ENCODE measurements at regions not wholly inside any gene's neighbourhood (a gene's known extent, or its start where the extent isn't known, plus 50 kb on each side); places are given as distances from the start of the nearest gene placed in this dataset.

GRCh38 chr4:92182736-92183407 lies 120.9 kb upstream of the GRID2 start:
- H3K9ac ChIP-seq (ENCODE audit: low read length in 5 of 5) = no peak overlapping the region
- no peak overlapping the region for H3K4me3 ChIP-seq (ENCODE audit: low read depth in 1 of 5, low read length in 5 of 5)
- no peaks in the 10 kb centered on the region for H3K27me3 ChIP-seq (ENCODE audit: control insufficient read depth in 5 of 5, insufficient read depth in 4 of 5, low read length in 5 of 5)
- no peak overlapping the region for H3K27ac ChIP-seq (ENCODE audit: low read depth, low read length)
- peaks cover 0 to 10% (median 0%) of the 10 kb centered on the region in 5 donors for H3K9me3 ChIP-seq (ENCODE audit: control insufficient read depth in 5 of 5, low read length in 5 of 5)
- no peaks in the 10 kb centered on the region for H3K36me3 ChIP-seq (ENCODE audit: control insufficient read depth in 5 of 5, insufficient read depth in 5 of 5, low read length in 5 of 5)
- H3K4me1 ChIP-seq (ENCODE audit: control insufficient read depth in 5 of 5, insufficient read depth in 5 of 5, low read length in 5 of 5) = no peaks in the 10 kb centered on the region

DNA sequence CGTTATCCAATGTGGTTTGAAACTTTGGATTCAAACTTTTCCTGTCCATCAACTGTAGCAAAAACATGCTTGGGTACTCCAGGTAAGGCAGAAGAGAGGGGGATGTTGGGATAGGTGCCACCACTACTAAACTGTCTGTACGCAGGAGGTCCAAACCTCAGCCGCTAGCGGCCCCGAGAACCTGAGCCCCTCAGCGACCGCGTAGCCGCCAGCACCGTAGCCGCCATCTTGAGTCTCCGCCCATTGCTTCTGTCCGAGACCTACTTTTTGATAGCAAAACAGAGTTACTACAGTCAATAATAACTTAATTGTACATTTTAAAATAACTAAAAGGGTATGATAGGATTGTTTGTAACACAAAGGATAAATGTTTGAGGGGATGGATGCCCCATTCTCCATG lies 119.9 kb upstream of the GRID2 start:
- Histone ChIP-seq H3K27ac (ENCODE audit: low read depth, low read length) (no peak overlapping the region), H3K9me3 (ENCODE audit: control insufficient read depth in 5 of 5, low read length in 5 of 5) (peaks cover 0 to 10% (median 0%) of the 10 kb centered on the region in 5 donors), H3K4me3 (ENCODE audit: low read depth in 1 of 5, low read length in 5 of 5) (no peak overlapping the region), H3K27me3 (ENCODE audit: control insufficient read depth in 5 of 5, insufficient read depth in 4 of 5, low read length in 5 of 5) (no peaks in the 10 kb centered on the region), H3K36me3 (ENCODE audit: control insufficient read depth in 5 of 5, insufficient read depth in 5 of 5, low read length in 5 of 5) (no peaks in the 10 kb centered on the region), H3K4me1 (ENCODE audit: control insufficient read depth in 5 of 5, insufficient read depth in 5 of 5, low read length in 5 of 5) (no peaks in the 10 kb centered on the region), H3K9ac (ENCODE audit: low read length in 5 of 5) (no peak overlapping the region)

GRCh38 chr4:92184566-92184965 lies 119.2 kb upstream of the GRID2 start:
- H3K4me3 ChIP-seq (ENCODE audit: low read depth in 1 of 5, low read length in 5 of 5) = no peak overlapping the region
- no peaks in the 10 kb centered on the region for H3K4me1 ChIP-seq (ENCODE audit: control insufficient read depth in 5 of 5, insufficient read depth in 5 of 5, low read length in 5 of 5)
- no peak overlapping the region for H3K27ac ChIP-seq (ENCODE audit: low read depth, low read length)
- peaks cover 0 to 10% (median 0%) of the 10 kb centered on the region in 5 donors for H3K9me3 ChIP-seq (ENCODE audit: control insufficient read depth in 5 of 5, low read length in 5 of 5)
- no peaks in the 10 kb centered on the region for H3K36me3 ChIP-seq (ENCODE audit: control insufficient read depth in 5 of 5, insufficient read depth in 5 of 5, low read length in 5 of 5)
- no peak overlapping the region for H3K9ac ChIP-seq (ENCODE audit: low read length in 5 of 5)
- no peaks in the 10 kb centered on the region for H3K27me3 ChIP-seq (ENCODE audit: control insufficient read depth in 5 of 5, insufficient read depth in 4 of 5, low read length in 5 of 5)

DNA sequence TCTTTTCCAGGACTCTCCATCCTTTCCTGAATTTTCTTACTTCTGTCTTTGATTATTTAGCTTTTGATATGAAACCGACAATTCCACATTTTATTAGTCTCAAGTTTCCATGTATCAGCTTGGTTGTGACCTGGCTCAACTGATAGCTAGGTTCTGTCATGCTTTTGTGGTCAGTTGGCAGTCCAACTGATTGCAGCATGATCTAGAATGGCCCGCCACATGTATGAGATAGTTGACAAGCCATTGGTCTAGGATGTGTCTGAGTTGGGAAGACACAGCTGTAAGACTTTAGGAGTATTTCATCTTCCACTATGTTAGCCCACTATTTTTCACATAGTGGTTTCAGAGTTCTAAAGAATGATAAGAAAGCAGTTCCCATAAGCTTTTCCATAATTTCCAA lies 117.5 kb upstream of the GRID2 start:
- Histone ChIP-seq H3K4me3 (ENCODE audit: low read depth in 1 of 5, low read length in 5 of 5) (no peak overlapping the region), H3K9me3 (ENCODE audit: control insufficient read depth in 5 of 5, low read length in 5 of 5) (peaks cover 0 to 10% (median 0%) of the 10 kb centered on the region in 5 donors), H3K27ac (ENCODE audit: low read depth, low read length) (no peak overlapping the region), H3K9ac (ENCODE audit: low read length in 5 of 5) (no peak overlapping the region), H3K4me1 (ENCODE audit: control insufficient read depth in 5 of 5, insufficient read depth in 5 of 5, low read length in 5 of 5) (no peaks in the 10 kb centered on the region), H3K27me3 (ENCODE audit: control insufficient read depth in 5 of 5, insufficient read depth in 4 of 5, low read length in 5 of 5) (no peaks in the 10 kb centered on the region), H3K36me3 (ENCODE audit: control insufficient read depth in 5 of 5, insufficient read depth in 5 of 5, low read length in 5 of 5) (no peaks in the 10 kb centered on the region)

DNA sequence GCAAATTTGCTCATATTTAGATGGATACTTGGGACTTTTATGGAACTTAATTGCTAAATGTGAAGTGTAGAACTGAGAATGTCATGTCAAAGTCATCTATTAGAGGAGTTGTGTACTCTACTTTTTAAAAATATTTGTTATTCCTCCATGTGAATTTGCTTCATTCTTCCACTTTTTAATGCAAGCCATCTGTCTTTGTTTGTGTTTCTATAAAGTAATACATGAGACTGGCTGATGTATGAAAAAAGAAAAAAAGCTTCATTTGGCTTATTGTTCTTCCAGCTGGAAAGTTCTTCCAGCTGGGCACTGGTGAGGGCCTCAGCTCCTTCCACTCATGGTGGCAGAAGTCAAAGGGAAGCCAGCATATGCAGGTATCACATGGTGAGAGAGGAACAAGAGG lies 114.6 kb upstream of the GRID2 start:
- Histone ChIP-seq H3K27ac (ENCODE audit: low read depth, low read length) (no peak overlapping the region), H3K4me3 (ENCODE audit: low read depth in 1 of 5, low read length in 5 of 5) (no peak overlapping the region), H3K27me3 (ENCODE audit: control insufficient read depth in 5 of 5, insufficient read depth in 4 of 5, low read length in 5 of 5) (no peaks in the 10 kb centered on the region), H3K9ac (ENCODE audit: low read length in 5 of 5) (no peak overlapping the region), H3K36me3 (ENCODE audit: control insufficient read depth in 5 of 5, insufficient read depth in 5 of 5, low read length in 5 of 5) (no peaks in the 10 kb centered on the region), H3K9me3 (ENCODE audit: control insufficient read depth in 5 of 5, low read length in 5 of 5) (no peaks in the 10 kb centered on the region), H3K4me1 (ENCODE audit: control insufficient read depth in 5 of 5, insufficient read depth in 5 of 5, low read length in 5 of 5) (no peaks in the 10 kb centered on the region)

- H3K27me3 ChIP-seq (ENCODE audit: control insufficient read depth in 5 of 5, insufficient read depth in 4 of 5, low read length in 5 of 5) = no peaks in the 10 kb centered on the region
- H3K9ac ChIP-seq (ENCODE audit: low read length in 5 of 5) = no peak overlapping the region
- H3K36me3 ChIP-seq (ENCODE audit: control insufficient read depth in 5 of 5, insufficient read depth in 5 of 5, low read length in 5 of 5) = no peaks in the 10 kb centered on the region
- no peak overlapping the region for H3K27ac ChIP-seq (ENCODE audit: low read depth, low read length)
- no peaks in the 10 kb centered on the region for H3K4me1 ChIP-seq (ENCODE audit: control insufficient read depth in 5 of 5, insufficient read depth in 5 of 5, low read length in 5 of 5)
- no peak overlapping the region for H3K4me3 ChIP-seq (ENCODE audit: low read depth in 1 of 5, low read length in 5 of 5)
- H3K9me3 ChIP-seq (ENCODE audit: control insufficient read depth in 5 of 5, low read length in 5 of 5) = no peaks in the 10 kb centered on the region
These were observed 105.1 kb upstream of the GRID2 start for GRCh38 chr4:92198711-92199110.

GRCh38 chr4:92199135-92199534 lies 104.6 kb upstream of the GRID2 start:
- Histone ChIP-seq H3K27me3 (ENCODE audit: control insufficient read depth in 5 of 5, insufficient read depth in 4 of 5, low read length in 5 of 5) (no peaks in the 10 kb centered on the region), H3K36me3 (ENCODE audit: control insufficient read depth in 5 of 5, insufficient read depth in 5 of 5, low read length in 5 of 5) (no peaks in the 10 kb centered on the region), H3K27ac (ENCODE audit: low read depth, low read length) (no peak overlapping the region), H3K9me3 (ENCODE audit: control insufficient read depth in 5 of 5, low read length in 5 of 5) (no peaks in the 10 kb centered on the region), H3K4me1 (ENCODE audit: control insufficient read depth in 5 of 5, insufficient read depth in 5 of 5, low read length in 5 of 5) (no peaks in the 10 kb centered on the region), H3K9ac (ENCODE audit: low read length in 5 of 5) (no peak overlapping the region), H3K4me3 (ENCODE audit: low read depth in 1 of 5, low read length in 5 of 5) (no peak overlapping the region)

DNA sequence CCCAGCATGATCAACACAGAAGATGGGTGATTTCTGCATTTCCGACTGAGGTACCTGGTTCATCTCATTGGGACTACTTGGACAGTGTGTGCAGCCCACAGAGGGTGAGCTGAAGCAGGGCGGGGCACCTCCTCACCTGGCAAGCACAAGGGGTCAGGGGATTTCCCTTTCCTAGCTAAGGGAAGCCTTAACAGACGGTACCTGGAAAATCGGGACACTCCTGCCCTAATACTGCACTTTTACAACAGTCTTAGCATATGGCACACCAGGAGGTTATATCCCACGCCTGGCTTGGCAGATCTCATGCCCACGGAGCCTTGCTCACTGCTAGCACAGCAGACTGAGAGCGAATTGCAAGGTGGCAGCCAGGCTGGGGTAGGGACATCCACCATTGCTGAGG lies 92.9 kb upstream of the GRID2 start:
- Histone ChIP-seq H3K4me3 (ENCODE audit: low read depth in 1 of 5, low read length in 5 of 5) (no peak overlapping the region), H3K9me3 (ENCODE audit: control insufficient read depth in 5 of 5, low read length in 5 of 5) (no peaks in the 10 kb centered on the region), H3K4me1 (ENCODE audit: control insufficient read depth in 5 of 5, insufficient read depth in 5 of 5, low read length in 5 of 5) (no peaks in the 10 kb centered on the region), H3K9ac (ENCODE audit: low read length in 5 of 5) (no peak overlapping the region), H3K27me3 (ENCODE audit: control insufficient read depth in 5 of 5, insufficient read depth in 4 of 5, low read length in 5 of 5) (no peaks in the 10 kb centered on the region), H3K36me3 (ENCODE audit: control insufficient read depth in 5 of 5, insufficient read depth in 5 of 5, low read length in 5 of 5) (no peaks in the 10 kb centered on the region), H3K27ac (ENCODE audit: low read depth, low read length) (no peak overlapping the region)

DNA sequence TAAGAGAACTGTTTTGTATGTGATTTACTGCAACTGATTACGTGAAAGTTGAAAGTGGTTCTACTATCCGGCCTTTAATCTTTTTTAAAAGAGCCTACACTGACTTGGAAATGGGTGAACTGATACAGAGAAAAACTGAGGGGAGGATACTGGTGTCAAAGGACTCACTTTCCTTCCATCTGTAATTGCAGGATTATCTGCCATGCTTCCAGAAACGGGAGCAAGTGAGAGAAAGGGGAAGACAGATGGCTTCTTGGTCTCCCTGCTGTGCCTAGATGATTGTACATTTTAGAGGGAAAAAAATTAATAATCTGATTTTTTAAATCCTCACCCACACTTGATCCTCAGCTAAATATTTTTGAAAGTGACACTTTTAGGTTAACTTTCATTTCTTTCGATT lies 88.3 kb upstream of the GRID2 start:
- no peak overlapping the region for H3K4me3 ChIP-seq (ENCODE audit: low read depth in 1 of 5, low read length in 5 of 5)
- H3K9ac ChIP-seq (ENCODE audit: low read length in 5 of 5) = no peak overlapping the region
- no peaks in the 10 kb centered on the region for H3K36me3 ChIP-seq (ENCODE audit: control insufficient read depth in 5 of 5, insufficient read depth in 5 of 5, low read length in 5 of 5)
- peaks cover 0 to 17% (median 10%) of the 10 kb centered on the region in 5 donors for H3K9me3 ChIP-seq (ENCODE audit: control insufficient read depth in 5 of 5, low read length in 5 of 5)
- no peaks in the 10 kb centered on the region for H3K27me3 ChIP-seq (ENCODE audit: control insufficient read depth in 5 of 5, insufficient read depth in 4 of 5, low read length in 5 of 5)
- H3K4me1 ChIP-seq (ENCODE audit: control insufficient read depth in 5 of 5, insufficient read depth in 5 of 5, low read length in 5 of 5) = no peaks in the 10 kb centered on the region
- H3K27ac ChIP-seq (ENCODE audit: low read depth, low read length) = no peak overlapping the region

- H3K27me3 ChIP-seq (ENCODE audit: control insufficient read depth in 5 of 5, insufficient read depth in 4 of 5, low read length in 5 of 5) = no peaks in the 10 kb centered on the region
- H3K4me1 ChIP-seq (ENCODE audit: control insufficient read depth in 5 of 5, insufficient read depth in 5 of 5, low read length in 5 of 5) = peaks cover 0 to 7% (median 5%) of the 10 kb centered on the region in 5 donors
- H3K4me3 ChIP-seq (ENCODE audit: low read depth in 1 of 5, low read length in 5 of 5) = no peak overlapping the region
- H3K36me3 ChIP-seq (ENCODE audit: control insufficient read depth in 5 of 5, insufficient read depth in 5 of 5, low read length in 5 of 5) = no peaks in the 10 kb centered on the region
- no peaks in the 10 kb centered on the region for H3K9me3 ChIP-seq (ENCODE audit: control insufficient read depth in 5 of 5, low read length in 5 of 5)
- no peak overlapping the region for H3K9ac ChIP-seq (ENCODE audit: low read length in 5 of 5)
- no peak overlapping the region for H3K27ac ChIP-seq (ENCODE audit: low read depth, low read length)
These were observed 72.3 kb upstream of the GRID2 start for GRCh38 chr4:92231511-92231910.
